Stimulated activated CD4-positive, alpha-beta T cell treated with anti-CD3 and anti-CD28 coated beads, Interleukin-15, amount 100 ng/mL, for 24 hours (primary cell): ENCODE measurements at regions not wholly inside any gene's neighbourhood (a gene's known extent, or its start where the extent isn't known, plus 50 kb on each side); places are given as distances from the start of the nearest gene placed in this dataset.
"Not testable (repeated sequence)": the region's sequence is repeated elsewhere in the genome, so short reads cannot be mapped to it uniquely, and the experiment has no call there.

Source experiments
- DNase-seq: peaks from one replicate; pipeline ENCODE4 v3.0.0-alpha.2; 2020

DNA sequence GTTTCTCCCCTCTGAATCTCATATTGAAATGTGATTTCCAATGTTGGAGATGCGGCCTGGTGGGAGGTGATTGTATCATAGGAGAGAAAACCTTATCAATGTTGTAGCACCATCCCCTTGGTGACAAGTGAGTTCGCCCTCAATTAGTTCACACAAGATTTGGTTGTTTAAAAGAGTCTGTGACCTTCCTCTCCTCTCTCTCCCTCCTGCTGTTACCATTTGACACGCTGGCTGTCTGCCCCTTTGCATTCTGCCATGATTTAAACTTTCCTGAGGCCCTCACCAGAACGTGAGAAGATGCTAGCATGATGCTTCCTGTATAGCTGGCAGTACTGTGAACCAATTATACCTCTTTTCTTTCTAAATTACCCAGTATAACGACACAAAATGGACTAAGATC lies 730.9 kb upstream of the PRMT6 start:
- no peak for DNase-seq

GRCh38 chr1:106344494-106344893 lies 712.0 kb upstream of the PRMT6 start:
- no peak for DNase-seq

DNA sequence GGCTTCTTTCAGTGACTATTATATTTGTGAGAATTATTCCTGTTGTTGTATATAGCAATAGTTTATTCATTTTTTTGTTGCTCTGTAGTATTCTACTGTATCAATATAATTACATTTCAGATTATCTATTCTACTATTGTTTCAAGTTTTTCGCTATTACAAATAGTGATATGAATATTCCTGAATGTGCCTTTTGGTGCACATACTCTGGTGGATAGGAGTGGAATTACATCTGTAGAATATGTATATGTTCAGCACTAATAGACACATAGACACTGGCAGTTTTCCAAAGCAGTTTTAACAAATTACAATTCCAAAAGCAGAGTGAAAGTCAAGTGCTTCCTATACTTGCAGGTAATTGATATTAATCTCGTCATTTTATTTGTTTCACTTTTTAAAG lies 696.2 kb upstream of the PRMT6 start:
- DNase-seq, result no peak

DNA sequence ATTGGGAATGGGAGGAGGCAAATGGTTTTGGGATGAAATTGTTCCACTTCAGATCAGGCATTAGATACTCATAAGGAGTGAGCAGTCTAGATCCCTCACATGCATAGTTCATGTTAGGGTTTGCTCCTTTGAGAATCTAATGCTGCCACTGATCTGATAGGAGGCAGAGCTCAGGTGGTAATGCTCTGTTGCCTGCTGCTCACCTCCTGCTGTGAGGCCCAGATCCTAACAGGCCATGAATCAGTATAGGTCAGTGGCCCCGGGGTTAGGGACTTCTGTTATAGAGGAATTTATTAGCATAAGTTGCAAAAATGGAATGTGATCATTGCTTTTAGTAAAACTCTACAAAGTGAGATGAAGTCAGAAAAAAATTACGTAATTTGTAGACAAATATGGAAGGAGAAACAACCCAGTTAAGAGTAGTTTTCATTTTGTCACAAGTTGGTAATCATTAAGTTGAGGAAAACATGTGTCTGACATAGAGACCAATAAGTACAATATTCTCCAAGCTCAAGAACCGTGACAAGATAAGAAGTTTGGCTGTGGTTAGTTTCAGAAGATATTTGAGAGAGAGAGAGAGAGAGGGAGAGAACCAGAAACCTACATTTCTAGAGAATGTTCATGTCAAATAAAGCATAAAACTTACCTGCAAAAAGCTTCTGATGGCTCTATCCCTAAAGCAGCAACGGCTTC lies 689.7 kb upstream of the PRMT6 start:
- no peak for DNase-seq

DNA sequence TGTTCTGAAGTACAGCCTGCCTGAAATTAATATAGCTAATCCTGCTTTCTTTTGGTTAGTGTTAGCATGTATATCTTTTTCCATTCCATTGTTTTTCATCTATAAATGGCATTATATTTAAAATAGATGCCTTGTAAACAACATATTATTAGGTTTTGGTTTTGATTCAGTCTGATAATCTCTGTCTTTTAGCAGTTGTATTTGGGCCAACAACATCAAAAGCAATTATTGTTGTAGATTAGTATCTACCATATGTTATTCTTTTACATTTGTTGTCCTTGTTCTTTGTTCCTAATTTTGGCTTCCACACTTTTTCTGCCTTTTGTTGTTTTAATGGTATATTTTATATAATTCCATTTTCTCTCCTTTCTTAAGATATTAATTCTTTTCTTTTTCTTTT lies 678.2 kb upstream of the PRMT6 start:
- no peak for DNase-seq

GRCh38 chr1:106380772-106381171 lies 675.7 kb upstream of the PRMT6 start:
- no peak for DNase-seq

- not testable (repeated sequence) for DNase-seq
These were observed 667.3 kb upstream of the PRMT6 start for GRCh38 chr1:106389160-106389559.

GRCh38 chr1:106393046-106393445 lies 663.4 kb upstream of the PRMT6 start:
- DNase-seq, result no peak

DNA sequence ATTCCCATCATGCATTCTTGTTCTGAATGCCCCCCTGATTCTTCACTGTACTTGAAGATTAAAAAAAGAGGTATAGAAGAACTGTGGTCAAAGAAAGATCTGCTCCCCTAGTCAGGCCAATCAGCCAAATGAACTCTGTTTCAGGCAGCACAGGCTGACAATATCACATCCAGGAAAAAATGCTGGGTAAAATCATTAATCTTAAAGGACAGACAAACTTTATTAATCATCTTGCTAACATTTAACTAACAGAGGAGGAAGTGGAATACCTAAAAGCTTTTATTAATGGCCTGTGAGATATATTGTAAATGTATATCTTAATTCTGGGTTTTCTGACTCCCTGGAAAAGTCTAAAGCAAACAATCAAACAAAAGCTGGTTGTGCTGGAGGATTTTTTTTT lies 660.5 kb upstream of the PRMT6 start:
- no peak for DNase-seq

GRCh38 chr1:106398391-106398790 lies 658.1 kb upstream of the PRMT6 start:
- DNase-seq, result no peak

DNA sequence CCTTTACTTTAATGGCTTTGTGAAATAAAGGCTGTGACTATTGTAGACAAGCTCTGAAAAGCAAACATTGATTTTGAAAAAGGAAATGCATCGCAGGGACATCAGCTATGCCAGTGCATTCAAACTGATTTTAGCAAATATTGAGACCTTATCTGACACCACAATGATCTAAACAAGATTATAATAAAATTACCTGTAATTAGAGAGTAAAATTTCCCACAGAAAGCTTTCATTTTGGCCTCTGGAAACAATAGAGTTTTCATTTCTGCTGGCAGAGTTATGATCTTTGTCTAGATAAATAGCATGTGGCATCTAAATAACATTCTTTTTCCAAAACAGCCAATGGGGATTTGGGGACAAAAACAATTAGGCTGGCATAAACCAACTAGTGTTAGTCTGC lies 650.4 kb upstream of the PRMT6 start:
- DNase-seq, result no peak

DNA sequence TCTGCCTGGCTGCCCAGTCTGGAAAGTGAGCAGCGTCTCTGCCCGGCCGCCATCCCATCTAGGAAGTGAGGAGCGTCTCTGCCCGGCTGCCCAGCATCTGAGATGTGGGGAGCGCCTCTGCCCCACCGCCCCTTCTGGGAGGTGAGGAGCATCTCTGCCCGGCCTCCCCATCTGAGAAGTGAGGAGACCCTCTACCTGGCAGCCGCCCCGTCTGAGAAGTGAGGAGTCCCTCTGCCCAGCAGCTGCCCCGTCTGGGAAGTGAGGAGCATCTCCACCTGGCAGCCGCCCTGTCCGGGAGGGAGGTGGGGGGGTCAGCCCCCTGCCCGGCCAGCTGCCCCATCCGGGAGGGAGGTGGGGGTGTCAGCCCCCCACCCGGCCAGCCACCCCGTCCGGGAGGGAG lies 644.2 kb upstream of the PRMT6 start:
- not testable (repeated sequence) for DNase-seq

DNA sequence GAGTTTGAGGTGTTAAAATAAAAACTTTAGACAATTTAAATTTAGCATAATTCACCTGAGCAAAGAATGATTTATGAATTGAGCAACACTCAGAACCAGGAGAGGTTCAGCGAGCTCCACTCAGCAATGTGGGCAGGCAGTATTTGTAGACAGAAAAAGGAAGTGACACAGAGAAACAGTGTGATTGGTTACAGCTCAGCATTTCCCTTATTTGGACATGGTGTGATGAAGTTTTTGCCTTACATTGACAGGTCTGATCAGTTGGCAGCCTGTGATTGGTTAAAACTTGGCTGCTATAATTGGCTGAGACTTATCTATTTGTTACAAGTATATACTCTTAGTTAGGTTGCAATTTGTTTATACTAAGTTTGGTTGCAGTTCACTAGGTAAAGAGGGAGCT lies 621.2 kb upstream of the PRMT6 start:
- DNase-seq, result no peak

DNA sequence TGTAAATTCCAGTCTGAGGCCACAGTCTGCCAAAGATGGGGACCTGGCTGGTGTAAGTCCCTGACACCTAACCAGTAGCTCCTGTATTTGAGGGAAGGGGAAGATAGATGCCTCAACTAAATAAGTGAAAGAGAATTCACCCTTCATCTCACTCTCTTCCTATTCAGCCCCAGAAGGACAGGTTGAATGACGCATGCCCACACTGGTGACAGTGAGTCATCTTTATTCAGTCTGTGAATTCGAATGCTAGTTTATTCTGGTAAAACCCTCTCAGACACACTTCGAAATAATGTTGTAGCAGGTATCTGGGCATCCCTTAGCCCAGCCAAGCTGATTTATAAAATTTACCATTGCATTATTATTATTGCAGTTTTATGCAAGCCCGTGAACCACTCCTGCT lies 617.0 kb upstream of the PRMT6 start:
- DNase-seq, result no peak

DNA sequence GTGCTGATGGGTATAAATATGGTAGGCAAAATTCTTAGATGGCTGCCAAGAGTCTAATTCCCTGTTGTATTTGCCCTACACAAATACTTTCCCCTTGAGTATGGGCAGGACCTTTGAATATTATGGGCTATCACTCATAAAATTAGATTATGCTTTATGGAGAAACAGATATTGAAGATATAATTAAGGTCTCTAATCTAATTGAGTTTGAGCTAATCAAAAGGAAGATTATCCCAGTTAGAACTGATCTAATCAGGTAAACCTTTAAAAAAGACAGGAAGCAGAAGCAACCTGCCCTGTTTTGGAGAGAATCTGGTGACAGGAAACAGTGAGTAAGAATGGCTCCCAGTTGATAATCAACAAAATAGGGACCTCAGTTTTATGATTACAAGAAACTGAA lies 609.0 kb upstream of the PRMT6 start:
- no peak for DNase-seq

- DNase-seq, result no peak
These were observed 599.6 kb upstream of the PRMT6 start for GRCh38 chr1:106456832-106457231.

DNA sequence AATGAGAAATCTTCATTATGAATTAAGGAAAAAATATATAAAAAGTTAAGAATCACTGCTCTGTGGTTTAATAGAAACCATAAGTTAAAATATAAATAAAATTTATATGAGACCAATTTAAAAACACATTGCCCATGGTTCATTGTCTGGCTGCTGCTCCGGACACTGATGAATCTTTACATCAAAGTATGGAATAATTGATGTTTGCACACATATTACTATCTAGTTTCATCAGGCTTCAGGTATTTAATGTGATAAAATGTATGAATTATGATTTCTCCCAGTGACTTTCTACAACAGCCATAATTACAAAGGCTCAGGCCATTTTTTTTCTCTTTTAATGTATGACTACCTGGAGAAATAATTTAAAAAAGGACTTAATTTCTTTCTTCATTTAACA lies 599.1 kb upstream of the PRMT6 start:
- no peak for DNase-seq

DNA sequence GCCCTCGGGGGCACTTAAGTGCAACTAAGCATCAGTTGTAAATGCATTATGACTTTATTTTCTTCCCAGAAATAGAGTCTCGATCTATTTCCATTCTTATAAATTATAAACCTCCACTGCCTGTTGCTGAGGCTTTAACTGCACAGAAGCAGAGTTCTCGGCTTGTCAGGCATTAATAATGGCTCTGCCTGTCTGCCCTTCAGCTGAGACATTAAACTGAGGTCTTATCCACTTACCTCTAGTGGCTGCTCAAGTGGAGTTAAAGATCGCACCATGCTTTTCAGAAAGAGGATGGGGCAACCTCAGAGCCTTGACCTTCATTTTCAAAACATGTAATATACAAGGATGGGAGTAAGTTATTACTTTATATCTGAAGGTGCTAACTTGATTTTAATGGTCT lies 597.6 kb upstream of the PRMT6 start:
- DNase-seq, result no peak

GRCh38 chr1:106459418-106459817 lies 597.1 kb upstream of the PRMT6 start:
- no peak for DNase-seq

GRCh38 chr1:106465666-106466065 lies 590.8 kb upstream of the PRMT6 start:
- no peak for DNase-seq

GRCh38 chr1:106480629-106481028 lies 575.8 kb upstream of the PRMT6 start:
- DNase-seq, result no peak

GRCh38 chr1:106492880-106493279 lies 563.6 kb upstream of the PRMT6 start:
- DNase-seq, result no peak

GRCh38 chr1:106494646-106495045 lies 561.8 kb upstream of the PRMT6 start:
- no peak for DNase-seq

GRCh38 chr1:106498238-106498637 lies 558.2 kb upstream of the PRMT6 start:
- DNase-seq, result no peak

- no peak for DNase-seq
These were observed 553.8 kb upstream of the PRMT6 start for GRCh38 chr1:106502659-106503058.

GRCh38 chr1:106515375-106515774 lies 541.1 kb upstream of the PRMT6 start:
- DNase-seq, result no peak
